Stimulated activated CD8-positive, alpha-beta memory T cell treated with anti-CD3 and anti-CD28 coated beads, Interleukin-15, amount 100 ng/mL, for 24 hours (primary cell): ENCODE measurements at regions not wholly inside any gene's neighbourhood (a gene's known extent, or its start where the extent isn't known, plus 50 kb on each side); places are given as distances from the start of the nearest gene placed in this dataset.
"Not testable (repeated sequence)": the region's sequence is repeated elsewhere in the genome, so short reads cannot be mapped to it uniquely, and the experiment has no call there.

Experiments
- DNase-seq: peaks from one replicate; pipeline ENCODE4 v3.0.0-alpha.2; 2020; ENCODE audit warnings: low read depth

DNA sequence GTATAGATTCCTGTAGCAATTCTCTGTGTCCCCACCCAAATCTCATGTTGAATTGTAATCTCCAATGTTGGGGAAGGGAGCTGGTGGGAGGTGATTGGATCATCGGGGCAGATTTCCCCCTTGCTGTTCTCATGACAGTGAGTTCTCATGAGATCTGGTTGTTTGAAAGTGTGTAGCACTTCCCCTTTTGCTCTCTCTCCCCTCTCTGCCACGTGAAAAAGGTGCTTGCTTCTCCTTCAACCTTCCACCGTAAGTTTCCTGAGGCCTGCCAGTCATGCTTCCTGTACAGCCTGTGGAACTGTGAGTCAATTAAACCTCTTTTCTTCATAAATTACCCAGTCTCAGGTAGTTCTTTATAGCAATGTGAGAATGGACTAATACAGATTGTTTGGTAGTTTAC, 175.3 kb upstream of the ACO1 start:
- not testable (repeated sequence) for DNase-seq

DNA sequence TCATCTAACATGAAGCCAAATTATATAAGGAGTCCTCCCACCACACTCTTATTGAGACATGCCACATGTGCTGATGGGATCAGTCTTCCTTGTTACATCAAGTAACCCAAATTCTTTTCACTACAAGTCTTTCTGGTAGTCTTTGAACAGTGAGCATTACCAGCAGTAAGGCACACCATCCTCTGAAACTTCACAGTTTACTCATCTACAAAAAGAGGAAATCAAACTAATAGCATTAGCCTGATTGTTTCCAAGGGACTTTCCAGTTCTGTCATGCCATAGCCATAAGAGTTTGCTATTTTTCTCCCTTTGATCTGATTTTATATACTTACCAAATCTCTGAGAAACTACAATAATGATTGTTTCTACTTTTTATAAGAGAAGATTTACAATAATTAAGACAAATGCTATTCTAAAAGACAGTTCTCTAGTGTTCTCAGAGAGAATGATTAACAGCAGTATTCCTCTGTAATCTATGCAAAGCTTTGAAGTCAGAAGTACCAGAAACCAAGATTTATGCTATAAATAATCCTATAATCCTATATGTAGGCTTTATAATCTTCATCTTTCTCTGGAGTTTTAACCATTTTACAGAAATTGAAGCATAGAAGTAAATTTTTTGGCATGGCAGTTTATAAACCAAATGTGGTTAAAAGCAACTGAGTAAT, 166.2 kb upstream of the ACO1 start:
- DNase-seq, result no peak

DNA sequence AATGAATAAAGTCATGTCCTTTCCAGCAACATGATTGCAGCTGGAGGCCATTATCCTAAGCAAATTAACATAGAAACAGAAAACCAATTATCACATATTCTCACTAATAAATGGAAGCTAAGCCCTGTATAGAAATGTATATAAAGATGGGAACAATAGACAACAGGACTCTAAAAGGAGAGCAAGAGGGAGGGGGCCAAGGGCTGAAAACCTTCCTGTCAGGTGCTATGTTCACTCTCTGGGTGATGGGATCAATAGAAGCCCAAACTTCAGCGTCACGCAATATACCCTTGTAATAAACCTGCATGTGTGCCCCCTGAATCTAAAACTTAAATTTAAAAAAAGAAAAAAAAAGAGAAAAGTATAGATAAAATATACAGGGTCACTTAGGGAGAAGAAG, 163.7 kb upstream of the ACO1 start:
- DNase-seq, result no peak

DNA sequence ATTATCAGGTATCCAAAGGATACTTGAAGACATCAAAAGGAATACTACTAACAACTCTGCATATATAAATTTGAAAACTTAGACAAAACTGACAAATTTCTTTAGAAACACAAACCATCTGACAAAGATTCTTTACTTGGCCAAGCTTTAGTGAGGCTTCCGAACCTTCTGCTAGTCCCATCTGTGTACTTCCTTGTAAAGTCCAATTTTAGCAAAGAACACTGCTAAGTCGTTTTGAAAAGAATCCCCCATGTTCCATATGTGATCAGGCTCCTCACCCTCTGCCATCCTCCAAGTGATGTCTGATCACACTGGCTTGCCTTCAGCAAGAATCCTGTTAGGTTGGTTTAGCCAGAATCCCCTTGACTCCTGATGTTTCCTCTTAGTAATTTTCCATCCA, 150.0 kb upstream of the ACO1 start:
- no peak for DNase-seq

DNA sequence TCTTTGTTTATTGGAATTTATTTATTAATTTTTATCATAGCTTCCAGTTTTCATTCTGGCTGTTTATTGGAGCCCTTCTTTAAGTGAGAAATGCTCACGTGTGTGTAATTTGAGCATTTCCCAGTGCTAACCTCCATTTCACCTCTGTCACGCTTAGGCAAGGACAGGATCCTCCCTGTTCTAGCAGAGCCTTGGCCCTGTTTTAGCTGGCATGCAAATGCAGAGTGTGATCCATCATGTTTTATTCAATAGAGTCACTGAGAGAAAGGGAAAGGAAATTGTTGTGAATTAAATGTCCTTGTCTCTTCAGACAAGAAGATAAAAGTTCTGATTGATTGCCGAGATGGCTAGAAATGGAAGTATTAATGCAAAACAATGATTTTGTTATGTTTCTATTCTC, 137.3 kb upstream of the ACO1 start:
- no peak for DNase-seq

DNA sequence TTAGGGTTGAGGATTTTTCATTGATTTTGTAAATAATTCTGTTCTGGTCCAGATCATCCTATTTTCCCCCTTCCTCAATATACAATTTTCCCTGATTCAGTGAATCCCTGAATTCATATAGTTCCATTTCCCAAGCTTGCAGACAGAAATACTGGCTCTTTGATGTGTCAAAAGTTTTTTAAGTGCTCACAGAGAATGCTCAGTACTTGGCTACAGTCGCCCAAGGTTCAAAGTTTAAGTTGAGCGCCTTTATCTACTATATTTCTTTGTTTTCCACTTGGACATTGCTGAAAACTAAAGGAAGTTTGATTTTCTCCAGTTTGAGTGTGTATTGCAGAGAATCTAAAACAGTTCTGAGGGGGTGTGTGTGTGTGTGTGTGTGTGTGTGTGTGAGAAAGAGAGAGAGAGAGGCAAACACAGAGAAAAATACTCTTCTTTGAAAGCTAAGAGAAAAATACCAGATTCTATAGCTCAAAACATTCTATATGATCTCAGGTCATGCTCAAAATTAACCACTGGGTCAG, 136.2 kb upstream of the ACO1 start:
- no peak for DNase-seq

GRCh38 chr9:32251539-32251938, 132.9 kb upstream of the ACO1 start:
- DNase-seq, result no peak

DNA sequence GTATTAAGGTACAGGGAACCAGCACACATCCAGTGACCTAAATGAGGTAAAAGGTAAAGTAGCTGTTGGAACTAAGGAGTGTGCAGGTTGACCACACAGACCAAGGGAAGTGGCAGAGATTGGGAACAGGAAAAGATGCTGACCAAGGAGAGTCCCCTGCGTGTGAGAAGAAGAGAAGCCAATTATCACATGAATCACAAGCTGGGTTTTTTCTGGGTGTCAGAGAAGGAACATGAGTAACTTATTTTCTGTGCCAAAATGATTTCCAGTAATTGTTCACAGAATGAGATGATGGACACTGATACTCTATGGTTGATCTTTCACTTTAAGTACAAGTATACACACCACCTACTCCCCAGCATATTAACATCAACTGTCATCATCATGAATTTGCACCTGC, 130.7 kb upstream of the ACO1 start:
- no peak for DNase-seq

- no peak for DNase-seq
Observed at GRCh38 chr9:32255026-32255425, 129.4 kb upstream of the ACO1 start.

GRCh38 chr9:32258482-32258881, 126.0 kb upstream of the ACO1 start:
- no peak for DNase-seq

DNA sequence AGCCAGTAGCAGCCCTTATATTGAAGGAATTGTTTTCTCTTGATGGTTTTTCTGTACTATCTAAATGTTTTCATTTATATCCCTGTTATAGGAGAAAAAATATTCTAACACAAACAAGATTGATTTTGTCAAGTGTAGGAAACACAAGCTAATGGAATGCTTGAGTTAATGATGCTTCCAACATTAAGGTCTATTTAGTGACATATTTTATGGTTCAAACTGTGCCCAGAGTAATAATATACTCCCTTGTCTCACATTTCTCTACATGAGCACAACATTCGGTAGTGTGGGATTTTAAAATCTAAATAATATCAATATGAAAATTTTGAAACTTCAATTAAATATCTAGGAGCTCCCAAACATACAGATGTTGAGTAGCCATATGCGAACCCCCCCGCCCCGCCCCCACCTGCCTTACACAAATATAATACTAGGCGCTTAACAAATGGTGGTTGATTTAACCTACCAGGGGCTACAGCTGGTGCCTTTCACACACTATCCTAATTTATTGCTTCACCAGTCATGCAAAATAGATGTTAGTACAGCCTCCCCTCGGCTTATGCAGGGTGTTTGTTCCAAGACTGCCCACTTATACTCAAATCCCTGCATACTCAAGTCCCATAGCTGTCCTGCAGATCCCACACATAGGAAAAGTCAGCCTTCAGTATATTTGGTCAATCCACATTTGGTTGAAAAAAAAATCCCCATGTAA, 124.1 kb upstream of the ACO1 start:
- no peak for DNase-seq

DNA sequence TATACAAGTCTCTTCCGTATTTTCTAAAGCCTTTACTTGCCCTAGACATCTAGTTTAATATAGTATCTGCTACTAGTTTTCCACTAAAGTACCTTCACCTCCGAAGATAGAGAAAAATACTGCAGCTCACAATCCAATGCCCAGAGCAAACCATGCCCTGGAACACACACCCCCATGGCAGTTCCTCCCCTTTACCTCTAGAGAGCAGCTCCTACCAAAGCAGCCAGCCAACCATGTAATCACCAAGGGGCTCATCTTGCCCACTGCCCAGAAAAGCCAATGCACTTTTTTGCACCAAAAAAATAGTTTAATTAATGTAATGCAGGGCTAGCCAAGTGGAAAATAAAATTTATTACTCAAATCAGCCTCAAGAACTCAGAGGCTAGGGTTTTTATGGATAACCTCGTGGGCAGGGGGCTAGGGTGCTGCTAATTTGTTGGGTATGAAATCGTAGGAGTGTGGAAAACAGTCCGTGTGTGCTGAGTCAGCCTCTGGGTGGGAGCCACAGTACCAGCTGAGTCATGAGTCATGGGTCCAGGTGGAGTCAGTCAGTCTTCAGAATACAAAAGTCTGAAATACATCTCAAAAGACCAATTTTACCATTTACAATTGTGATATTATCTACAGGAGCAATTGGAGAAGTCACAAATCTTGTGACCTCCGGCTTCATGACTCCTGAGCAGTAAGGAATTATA, 120.1 kb upstream of the ACO1 start:
- DNase-seq, result no peak

GRCh38 chr9:32265037-32265436, 119.4 kb upstream of the ACO1 start:
- DNase-seq, result no peak

DNA sequence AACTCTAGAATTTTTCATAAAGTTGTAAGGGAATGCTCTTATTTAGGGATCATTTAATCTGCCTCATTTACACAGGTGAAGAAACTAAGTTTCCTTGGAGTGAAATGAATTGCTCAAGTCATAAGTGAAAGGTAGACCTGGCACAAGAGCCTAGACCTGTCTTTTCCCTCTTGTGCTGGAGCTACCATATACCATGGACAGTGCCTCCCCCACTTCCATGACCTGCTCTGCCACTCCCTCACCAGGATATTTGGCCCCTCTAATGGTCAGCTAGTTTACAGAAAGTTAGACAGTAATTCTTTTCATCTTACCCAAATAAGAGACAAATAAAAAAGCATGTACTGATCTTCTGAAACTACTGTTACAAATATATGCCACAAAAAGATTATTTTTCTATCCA, 105.5 kb upstream of the ACO1 start:
- DNase-seq, result no peak

DNA sequence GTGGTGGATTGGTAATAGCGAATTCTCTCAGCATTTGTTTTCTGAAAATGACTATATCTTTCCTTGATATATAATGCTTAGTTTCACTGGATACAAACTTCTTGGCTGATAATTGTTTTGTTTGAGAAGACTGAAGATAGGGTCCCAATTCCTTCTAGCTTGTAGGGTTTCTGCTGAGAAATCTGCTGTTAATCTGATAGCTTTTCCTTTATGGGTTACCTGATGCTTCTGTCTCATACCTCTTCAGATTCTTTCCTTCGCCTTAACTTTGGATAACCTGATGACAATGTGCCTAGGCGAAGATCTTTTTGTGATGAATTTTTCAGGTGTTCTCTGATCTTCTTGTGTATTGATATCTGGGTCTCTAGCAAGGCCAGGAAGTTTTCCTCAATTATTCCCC, 94.7 kb upstream of the ACO1 start:
- DNase-seq, result no peak

GRCh38 chr9:32291370-32291769, 93.1 kb upstream of the ACO1 start:
- no peak for DNase-seq

DNA sequence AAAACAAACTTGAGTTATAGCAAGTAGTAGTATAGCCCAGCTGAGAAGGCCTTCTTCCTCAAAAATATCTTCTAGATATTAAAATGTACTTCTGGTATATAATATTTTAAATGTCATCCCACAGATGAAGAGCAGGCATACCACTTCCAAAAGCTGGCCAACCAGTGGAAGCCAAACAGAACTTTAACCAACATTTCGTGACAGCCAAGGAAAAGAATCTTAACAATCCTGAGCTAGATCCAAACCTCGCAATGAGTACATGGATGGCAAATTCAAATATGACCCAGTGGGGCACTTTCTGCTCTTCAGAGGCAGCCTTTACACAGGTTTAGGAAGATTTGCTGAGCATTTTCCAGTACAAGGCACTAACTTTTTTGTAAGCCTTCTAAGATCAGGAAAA, 91.8 kb upstream of the ACO1 start:
- DNase-seq, result no peak

DNA sequence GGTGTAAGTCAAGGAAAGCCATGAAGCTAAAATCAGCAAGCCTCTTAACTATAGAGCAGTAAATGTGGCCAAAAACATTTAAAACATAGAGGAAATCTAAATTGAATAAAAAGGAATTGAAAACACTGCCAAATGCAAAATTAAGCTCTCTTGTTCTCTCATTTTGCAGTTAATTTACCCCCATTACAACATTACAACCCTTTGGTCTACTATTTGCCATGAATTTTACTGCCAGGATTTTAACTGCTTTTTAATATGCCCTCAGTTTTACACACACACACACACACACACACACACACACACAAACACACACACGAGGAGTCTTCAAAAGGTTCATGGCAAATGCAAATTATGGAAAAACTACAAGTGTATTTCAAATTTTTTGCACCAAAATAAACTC, 91.4 kb upstream of the ACO1 start:
- no peak for DNase-seq

GRCh38 chr9:32294106-32294505, 90.3 kb upstream of the ACO1 start:
- no peak for DNase-seq

DNA sequence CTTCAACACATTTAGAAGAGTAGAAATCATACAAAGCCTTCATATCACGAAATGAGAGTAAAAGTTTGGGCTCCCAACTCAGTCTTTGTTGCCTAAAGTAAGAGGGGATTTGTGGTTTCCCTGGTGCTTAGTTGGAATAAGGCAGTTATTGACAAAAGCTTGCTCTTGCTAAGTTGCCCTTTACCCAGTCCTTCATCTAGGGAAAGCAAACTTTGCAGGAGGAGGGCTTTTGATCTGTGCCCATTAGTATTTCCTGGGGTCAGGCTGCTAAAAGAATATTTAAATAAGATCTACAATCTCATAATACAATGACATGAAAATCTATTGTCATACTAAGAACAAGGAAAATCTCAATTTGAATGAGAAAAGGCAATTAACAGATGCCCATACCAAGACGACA, 84.1 kb upstream of the ACO1 start:
- no peak for DNase-seq

- DNase-seq, result no peak
Observed at GRCh38 chr9:32304495-32304894, 79.9 kb upstream of the ACO1 start.

DNA sequence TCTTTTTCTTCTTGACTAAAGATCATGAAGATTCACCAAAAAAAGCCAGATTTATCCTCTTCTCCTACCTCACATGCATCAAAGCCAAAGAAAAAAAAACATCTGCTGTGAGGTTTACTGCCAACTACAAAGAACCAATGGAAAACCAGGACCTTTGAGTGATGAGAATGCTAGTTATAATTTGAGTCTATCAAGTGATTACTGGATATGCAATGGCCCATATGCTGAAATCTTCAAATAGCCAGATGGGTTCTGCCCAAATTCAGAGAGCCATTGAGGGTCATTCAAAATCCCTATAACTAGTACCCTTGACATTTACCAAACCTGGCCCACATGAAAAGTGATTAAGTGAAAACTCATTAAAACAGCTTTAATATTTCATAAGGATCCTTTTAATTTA, 78.4 kb upstream of the ACO1 start:
- DNase-seq, result no peak

DNA sequence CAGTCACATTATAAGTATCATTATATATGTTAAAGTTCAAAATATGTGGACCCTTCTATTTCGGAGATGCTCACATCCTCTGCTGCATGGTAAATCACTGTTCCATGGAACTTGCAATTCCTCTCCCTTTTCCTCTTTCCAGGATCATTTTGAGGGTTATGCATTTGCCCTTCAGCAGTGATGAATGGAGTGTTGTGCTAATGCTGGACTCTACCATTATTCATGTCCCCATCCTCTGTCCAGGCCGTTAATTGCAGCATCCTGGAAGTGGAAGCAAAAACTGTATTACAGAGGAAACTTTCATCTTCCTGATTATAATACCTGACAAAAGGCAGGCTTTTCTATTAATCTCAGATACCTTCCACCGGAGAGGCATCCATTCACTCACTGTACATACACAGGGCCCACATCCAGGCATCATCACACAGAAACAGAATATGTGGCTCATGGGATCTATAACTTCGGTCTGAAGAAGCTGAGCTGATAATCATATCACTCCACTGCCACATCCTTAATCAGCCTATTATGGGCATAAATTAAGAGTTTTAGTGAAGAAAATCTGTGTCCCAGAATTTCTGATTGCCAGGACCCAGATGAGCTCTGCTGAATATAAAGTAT, 65.0 kb upstream of the ACO1 start:
- DNase-seq, result no peak
